Umbilical cord (tissue), 1 donor: ENCODE measurements at regions not wholly inside any gene's neighbourhood (a gene's known extent, or its start where the extent isn't known, plus 50 kb on each side); places are given as distances from the start of the nearest gene placed in this dataset.
A peak's percentile ranks its signal among the peaks of the same experiment; 100 is the strongest.

ENCODE experiments used
- DNase-seq: peaks from one replicate; pipeline ENCODE4 v3.0.0-alpha.2; 2015; ENCODE audit warnings: low spot score

- peak; percentile 39 for DNase-seq
These were observed 100.1 kb upstream of the COL21A1 start for GRCh38 chr6:56347526-56347925.

GRCh38 chr6:56346958-56347357 lies 99.6 kb upstream of the COL21A1 start:
- no peak for DNase-seq

- DNase-seq: no peak
These were observed 98.1 kb upstream of the COL21A1 start for GRCh38 chr6:56345376-56345995.

- no peak for DNase-seq
These were observed 95.9 kb upstream of the COL21A1 start for GRCh38 chr6:56343295-56343694.

GRCh38 chr6:56339524-56339923 lies 92.1 kb upstream of the COL21A1 start:
- no peak for DNase-seq

GRCh38 chr6:56335726-56336125 lies 88.3 kb upstream of the COL21A1 start:
- no peak for DNase-seq

GRCh38 chr6:56334937-56335336 lies 87.6 kb upstream of the COL21A1 start:
- DNase-seq: no peak

GRCh38 chr6:56329271-56330050 lies 82.1 kb upstream of the COL21A1 start:
- DNase-seq: peak; percentile 48

- no peak for DNase-seq
These were observed 81.3 kb upstream of the COL21A1 start for GRCh38 chr6:56328728-56329090.

GRCh38 chr6:56327946-56328727 lies 80.8 kb upstream of the COL21A1 start:
- no peak for DNase-seq

GRCh38 chr6:56324396-56324795 lies 77.0 kb upstream of the COL21A1 start:
- DNase-seq: no peak

GRCh38 chr6:56318851-56319250 lies 71.5 kb upstream of the COL21A1 start:
- DNase-seq: no peak

GRCh38 chr6:56314683-56315523 lies 67.5 kb upstream of the COL21A1 start:
- peak; percentile 41 for DNase-seq

- DNase-seq: no peak
These were observed 64.4 kb upstream of the COL21A1 start for GRCh38 chr6:56311533-56312448.

- peak; percentile 51 for DNase-seq
These were observed 63.7 kb upstream of the COL21A1 start for GRCh38 chr6:56311061-56311460.

- DNase-seq: no peak
These were observed 62.9 kb upstream of the COL21A1 start for GRCh38 chr6:56310241-56310640.

GRCh38 chr6:56299916-56300315 lies 52.5 kb upstream of the COL21A1 start:
- peak; percentile 27 for DNase-seq

GRCh38 chr6:56297022-56297989 lies 49.9 kb upstream of the COL21A1 start:
- DNase-seq: no peak
